GM12878 (cell line): ENCODE measurements at regions not wholly inside any gene's neighbourhood (a gene's known extent, or its start where the extent isn't known, plus 50 kb on each side); places are given as distances from the start of the nearest gene placed in this dataset.
"Not testable (repeated sequence)": the region's sequence is repeated elsewhere in the genome, so short reads cannot be mapped to it uniquely, and the experiment has no call there.

Source experiments
- CREM ChIP-seq: IDR thresholded peaks from 2 replicates; pipeline ENCODE4 v1.6.1; 2014; ENCODE audit warnings: antibody characterized with exemption, low read depth
- CTCF ChIP-seq, 3 experiments: IDR thresholded peaks in 2 of 3; conservative IDR thresholded peaks in 1 of 3; 2 replicates each; pipeline ENCODE4 v1.5.1; 2011; ENCODE audit warnings: low read depth in 3 of 3, low read length in 3 of 3, mild to moderate bottlenecking in 3 of 3, control low read depth in 2 of 3, moderate library complexity in 2 of 3, inconsistent platforms in 1 of 3, mixed read lengths in 1 of 3; ENCODE audit not compliant: control insufficient read depth in 2 of 3, insufficient read depth in 1 of 3; ENCODE audit errors: extremely low read depth in 1 of 3
- ESRRA ChIP-seq: IDR thresholded peaks from 2 replicates; pipeline ENCODE4 v1.6.1; 2012; ENCODE audit warnings: mild to moderate bottlenecking, low read length, improper control_type of control experiment
- HDGF ChIP-seq: fragments of 450-650 bp; IDR thresholded peaks from 2 replicates; pipeline ENCODE4 v1.6.1; 2016; ENCODE audit warnings: antibody characterized with exemption
- RCOR1 ChIP-seq: conservative IDR thresholded peaks from 2 replicates; pipeline ENCODE4 v1.6.1; 2012; ENCODE audit warnings: low read depth, low read length, improper control_type of control experiment
- SMC3 ChIP-seq: IDR thresholded peaks from 2 replicates; pipeline ENCODE4 v1.6.1; 2011; ENCODE audit warnings: low read length, improper control_type of control experiment, borderline replicate concordance
- TAF1 ChIP-seq: IDR thresholded peaks from 2 replicates; pipeline ENCODE4 v1.6.1; 2011; ENCODE audit warnings: mild to moderate bottlenecking, low read depth, low read length, borderline replicate concordance

GRCh38 chr14:39497677-39498076, 65.4 kb upstream of the FBXO33 start:
- not testable (repeated sequence) for TF ChIP-seq RCOR1; HDGF; CREM; SMC3; ESRRA; TAF1; CTCF (IDR thresholded peaks at IDR 0.05 in 2 of 3, conservative IDR thresholded peaks at IDR 0.05 in 1 of 3; ENCODE audit: control insufficient read depth in 2 of 3, extremely low read depth in 1 of 3, insufficient read depth in 1 of 3, low read depth in 3 of 3, low read length in 3 of 3)
